ENCODE measurements at regions not wholly inside any gene's neighbourhood (a gene's known extent, or its start where the extent isn't known, plus 50 kb on each side); places are given as distances from the start of the nearest gene placed in this dataset.
"Not testable (repeated sequence)": the region's sequence is repeated elsewhere in the genome, so short reads cannot be mapped to it uniquely, and the experiment has no call there.

DNA sequence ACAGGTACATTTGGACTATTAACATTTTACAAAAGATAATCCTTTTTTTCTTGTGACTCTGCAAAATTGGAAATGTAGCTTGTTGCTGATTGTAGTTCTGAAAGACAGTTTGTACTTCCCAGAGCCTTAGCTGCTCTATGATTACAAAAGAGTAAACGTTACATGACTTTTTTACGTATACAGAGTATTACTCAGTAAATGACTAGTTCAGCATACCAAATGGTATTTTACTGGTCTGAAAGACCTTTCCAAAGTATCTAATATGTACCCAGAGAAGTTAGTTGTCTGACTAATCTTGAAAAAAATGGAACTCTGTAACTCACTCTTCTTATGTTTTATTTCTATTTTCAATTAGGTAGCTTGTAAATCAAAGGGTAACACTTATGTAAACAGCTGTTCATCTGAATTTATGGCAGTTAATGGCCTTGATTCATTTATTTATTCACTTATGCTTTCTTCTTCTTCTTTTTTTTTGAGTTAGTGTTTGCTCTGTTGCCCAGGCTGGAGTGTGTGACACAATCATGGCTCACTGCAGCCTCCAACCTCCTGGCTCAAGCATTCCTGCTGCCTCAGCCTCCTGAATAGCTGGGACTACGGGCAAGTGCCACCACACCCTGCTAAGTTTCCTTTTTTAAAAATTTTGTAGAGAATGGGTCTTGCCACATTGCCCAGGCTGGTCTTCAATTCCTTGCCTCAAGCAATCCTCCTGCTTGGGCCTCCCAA is 151.7 kb downstream of the C3orf38 start:
- 77 to 80% methylated on average over 3 of the region's 3 CpGs for whole genome bisulfite sequencing, 2 donors
- Histone ChIP-seq H3K36me3 (no peaks in the 10 kb centered on the region), H3K9me3 (no peaks in the 10 kb centered on the region), H3K27ac (no peak overlapping the region), H3K27me3 (no peaks in the 10 kb centered on the region), H3K4me1 (no peaks in the 10 kb centered on the region), H3K4me3 (no peak overlapping the region)
- no peak for ATAC-seq (ENCODE audit: low FRiP score in 2 of 2)
- no peak for DNase-seq
- TF ChIP-seq, protein P1, sequence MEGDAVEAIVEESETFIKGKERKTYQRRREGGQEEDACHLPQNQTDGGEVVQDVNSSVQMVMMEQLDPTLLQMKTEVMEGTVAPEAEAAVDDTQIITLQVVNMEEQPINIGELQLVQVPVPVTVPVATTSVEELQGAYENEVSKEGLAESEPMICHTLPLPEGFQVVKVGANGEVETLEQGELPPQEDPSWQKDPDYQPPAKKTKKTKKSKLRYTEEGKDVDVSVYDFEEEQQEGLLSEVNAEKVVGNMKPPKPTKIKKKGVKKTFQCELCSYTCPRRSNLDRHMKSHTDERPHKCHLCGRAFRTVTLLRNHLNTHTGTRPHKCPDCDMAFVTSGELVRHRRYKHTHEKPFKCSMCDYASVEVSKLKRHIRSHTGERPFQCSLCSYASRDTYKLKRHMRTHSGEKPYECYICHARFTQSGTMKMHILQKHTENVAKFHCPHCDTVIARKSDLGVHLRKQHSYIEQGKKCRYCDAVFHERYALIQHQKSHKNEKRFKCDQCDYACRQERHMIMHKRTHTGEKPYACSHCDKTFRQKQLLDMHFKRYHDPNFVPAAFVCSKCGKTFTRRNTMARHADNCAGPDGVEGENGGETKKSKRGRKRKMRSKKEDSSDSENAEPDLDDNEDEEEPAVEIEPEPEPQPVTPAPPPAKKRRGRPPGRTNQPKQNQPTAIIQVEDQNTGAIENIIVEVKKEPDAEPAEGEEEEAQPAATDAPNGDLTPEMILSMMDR (IDR thresholded peaks at IDR 0.05), result no peak
- TF ChIP-seq POLR2AphosphoS5 (IDR thresholded peaks at IDR 0.05), result no peak
- TF ChIP-seq POLR2A (IDR thresholded peaks at IDR 0.05), result no peak
- no peak for TF ChIP-seq EP300 (IDR thresholded peaks at IDR 0.05)

DNA sequence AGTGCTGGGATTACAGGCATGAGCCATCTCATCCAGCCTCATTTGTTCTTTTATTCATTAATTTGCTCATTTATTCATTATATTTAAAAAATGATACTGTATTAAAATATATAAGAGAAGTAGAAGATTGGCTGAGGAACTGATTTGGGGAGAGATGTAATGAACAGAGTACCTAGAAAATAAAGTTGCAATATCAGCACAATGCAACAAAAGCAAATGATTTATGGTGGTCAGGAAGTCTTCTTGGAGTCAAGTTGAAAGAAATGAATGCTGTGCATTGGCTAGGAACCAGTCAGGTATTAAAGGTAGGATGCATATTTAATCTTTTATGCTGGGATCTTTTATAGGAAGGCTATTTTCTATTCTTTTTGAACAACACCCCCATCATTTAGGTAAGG is 152.2 kb downstream of the C3orf38 start:
- TF ChIP-seq EP300 (IDR thresholded peaks at IDR 0.05), result no peak
- TF ChIP-seq POLR2A (IDR thresholded peaks at IDR 0.05), result no peak
- TF ChIP-seq, protein P1 (IDR thresholded peaks at IDR 0.05), result no peak
- no peak for TF ChIP-seq POLR2AphosphoS5 (IDR thresholded peaks at IDR 0.05)
- no peaks in the 10 kb centered on the region for H3K27me3 ChIP-seq
- no peak for DNase-seq
- no peaks in the 10 kb centered on the region for H3K36me3 ChIP-seq
- no peak for ATAC-seq (ENCODE audit: low FRiP score in 2 of 2)
- no peaks in the 10 kb centered on the region for H3K9me3 ChIP-seq
- H3K4me1 ChIP-seq, result no peaks in the 10 kb centered on the region
- H3K4me3 ChIP-seq, result no peak overlapping the region
- no peak overlapping the region for H3K27ac ChIP-seq

DNA sequence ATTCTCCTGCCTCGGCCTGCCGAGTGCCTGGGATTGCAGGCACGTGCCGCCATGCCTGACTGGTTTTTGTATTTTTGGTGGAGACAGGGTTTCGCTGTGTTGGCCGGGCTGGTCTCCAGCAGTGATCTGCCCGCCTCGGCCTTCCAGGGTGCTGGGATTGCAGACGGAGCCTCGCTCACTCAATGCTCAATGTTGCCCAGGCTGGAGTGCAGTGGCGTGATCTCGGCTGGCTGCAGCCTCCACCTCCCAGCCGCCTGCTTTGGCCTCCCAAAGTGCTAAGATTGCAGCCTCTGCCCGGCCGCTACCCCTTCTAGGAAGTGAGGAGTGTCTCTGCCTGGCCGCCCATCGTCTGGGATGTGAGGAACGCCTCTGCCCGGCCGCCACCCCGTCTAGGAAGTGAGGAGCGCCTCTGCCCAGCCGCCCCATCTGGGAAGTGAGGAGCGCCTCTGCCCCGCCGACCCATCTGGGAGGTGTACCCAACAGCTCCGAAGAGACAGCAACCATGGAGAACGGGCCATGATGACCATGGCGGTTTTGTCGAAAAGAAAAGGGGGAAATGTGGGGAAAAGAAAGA is 153.7 kb downstream of the C3orf38 start:
- not testable (repeated sequence) for H3K27ac ChIP-seq; H3K27me3 ChIP-seq; H3K9me3 ChIP-seq; ATAC-seq (ENCODE audit: low FRiP score in 2 of 2); H3K36me3 ChIP-seq; H3K4me3 ChIP-seq; H3K4me1 ChIP-seq
- peak in 1 of 2 donors; percentile 65 for DNase-seq
- WGBS, 2 donors, result 90 to 93% methylated on average over 20 to 24 of the region's 30 CpGs

DNA sequence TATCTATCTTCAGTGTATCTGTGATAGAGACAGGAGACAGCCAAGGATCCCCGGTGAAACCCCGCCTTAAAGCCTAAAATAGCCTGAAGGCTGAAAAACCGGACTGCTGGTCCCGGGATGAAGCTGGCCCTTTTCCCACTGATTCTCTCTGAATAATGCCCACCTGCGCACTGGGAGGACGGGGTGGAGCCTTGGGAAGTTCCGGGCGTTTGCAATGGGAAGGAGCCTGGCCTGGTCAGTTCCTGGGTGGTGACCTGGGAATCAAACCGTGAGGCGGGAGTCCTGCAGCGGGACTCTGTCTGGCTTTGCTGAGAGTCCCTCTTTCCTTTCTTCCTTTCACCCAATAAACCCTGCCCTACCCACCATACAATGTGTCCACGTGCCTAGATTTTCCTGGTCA is 157.9 kb downstream of the C3orf38 start:
- no peaks in the 10 kb centered on the region for H3K36me3 ChIP-seq
- no peak overlapping the region for H3K4me3 ChIP-seq
- ATAC-seq (ENCODE audit: low FRiP score in 2 of 2), result no peak
- TF ChIP-seq POLR2A (IDR thresholded peaks at IDR 0.05), result no peak
- no peak for TF ChIP-seq POLR2AphosphoS5 (IDR thresholded peaks at IDR 0.05)
- TF ChIP-seq, protein P1 (IDR thresholded peaks at IDR 0.05), result no peak
- H3K9me3 ChIP-seq, result no peaks in the 10 kb centered on the region
- WGBS, 2 donors, result 46 to 55% methylated on average over 12 of the region's 12 CpGs
- DNase-seq, result no peak
- H3K4me1 ChIP-seq, result no peaks in the 10 kb centered on the region
- H3K27me3 ChIP-seq, result no peaks in the 10 kb centered on the region
- H3K27ac ChIP-seq, result no peak overlapping the region

DNA sequence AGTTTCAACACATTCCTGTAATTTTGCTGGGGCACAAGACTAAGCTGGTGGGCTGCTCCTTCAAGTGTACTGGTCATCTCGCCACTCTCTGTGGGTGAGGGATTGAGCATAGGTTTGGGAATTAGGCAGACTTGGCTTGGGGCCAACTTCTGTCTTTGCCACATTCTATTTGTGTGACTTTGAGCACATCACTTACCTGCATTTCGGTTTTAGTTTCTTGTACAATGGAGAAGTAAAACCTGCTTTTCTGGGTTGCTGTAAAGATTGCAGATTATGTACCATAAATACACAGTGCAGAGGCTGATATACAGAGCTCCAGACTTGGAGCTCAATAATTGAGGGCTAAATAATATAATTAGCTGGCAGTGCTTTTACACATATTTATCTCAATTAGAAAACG is 162.1 kb downstream of the C3orf38 start:
- TF ChIP-seq EP300 (IDR thresholded peaks at IDR 0.05) (no peak), POLR2AphosphoS5 (IDR thresholded peaks at IDR 0.05) (no peak), POLR2A (IDR thresholded peaks at IDR 0.05) (no peak)
- TF ChIP-seq, protein P1 (IDR thresholded peaks at IDR 0.05), result no peak
- ATAC-seq (ENCODE audit: low FRiP score in 2 of 2) (no peak), DNase-seq (no peak)
- Histone ChIP-seq H3K4me3 (no peak overlapping the region), H3K4me1 (no peaks in the 10 kb centered on the region), H3K9me3 (no peaks in the 10 kb centered on the region), H3K27ac (no peak overlapping the region), H3K36me3 (no peaks in the 10 kb centered on the region), H3K27me3 (no peaks in the 10 kb centered on the region)
- WGBS, 2 donors, result 71 to 83% methylated on average over 3 of the region's 3 CpGs

Data from upper lobe of left lung (tissue), 6 donors.